AG10803 (cell line): ENCODE measurements at regions not wholly inside any gene's neighbourhood (a gene's known extent, or its start where the extent isn't known, plus 50 kb on each side); places are given as distances from the start of the nearest gene placed in this dataset.

Experiments
- DNase-seq: peaks from one replicate; pipeline ENCODE4 v3.0.0; 2010; ENCODE audit warnings: low read depth
- H3K4me3 ChIP-seq: 2 replicates; pipeline ENCODE4 v1.5.1; 2011; ENCODE audit warnings: mild to moderate bottlenecking, low read length, control low read depth
- TF ChIP-seq, protein P1 (sequence below): conservative IDR thresholded peaks from 2 replicates; pipeline ENCODE4 v1.5.1; 2011; ENCODE audit warnings: mild to moderate bottlenecking, low read length, control low read depth, inconsistent platforms

GRCh38 chr5:91495699-91496098 lies 112.6 kb upstream of the ARRDC3 start:
- no peak overlapping the region for H3K4me3 ChIP-seq
- DNase-seq, result no peak
- TF ChIP-seq, protein P1, sequence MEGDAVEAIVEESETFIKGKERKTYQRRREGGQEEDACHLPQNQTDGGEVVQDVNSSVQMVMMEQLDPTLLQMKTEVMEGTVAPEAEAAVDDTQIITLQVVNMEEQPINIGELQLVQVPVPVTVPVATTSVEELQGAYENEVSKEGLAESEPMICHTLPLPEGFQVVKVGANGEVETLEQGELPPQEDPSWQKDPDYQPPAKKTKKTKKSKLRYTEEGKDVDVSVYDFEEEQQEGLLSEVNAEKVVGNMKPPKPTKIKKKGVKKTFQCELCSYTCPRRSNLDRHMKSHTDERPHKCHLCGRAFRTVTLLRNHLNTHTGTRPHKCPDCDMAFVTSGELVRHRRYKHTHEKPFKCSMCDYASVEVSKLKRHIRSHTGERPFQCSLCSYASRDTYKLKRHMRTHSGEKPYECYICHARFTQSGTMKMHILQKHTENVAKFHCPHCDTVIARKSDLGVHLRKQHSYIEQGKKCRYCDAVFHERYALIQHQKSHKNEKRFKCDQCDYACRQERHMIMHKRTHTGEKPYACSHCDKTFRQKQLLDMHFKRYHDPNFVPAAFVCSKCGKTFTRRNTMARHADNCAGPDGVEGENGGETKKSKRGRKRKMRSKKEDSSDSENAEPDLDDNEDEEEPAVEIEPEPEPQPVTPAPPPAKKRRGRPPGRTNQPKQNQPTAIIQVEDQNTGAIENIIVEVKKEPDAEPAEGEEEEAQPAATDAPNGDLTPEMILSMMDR, result no peak

- DNase-seq, result no peak
- TF ChIP-seq, protein P1, result no peak
- H3K4me3 ChIP-seq, result no peak overlapping the region
These were observed 111.4 kb upstream of the ARRDC3 start for GRCh38 chr5:91494447-91494996.

GRCh38 chr5:91493086-91493485 lies 110.0 kb upstream of the ARRDC3 start:
- DNase-seq, result no peak
- TF ChIP-seq, protein P1, result no peak
- H3K4me3 ChIP-seq, result no peak overlapping the region

GRCh38 chr5:91491229-91491628 lies 108.1 kb upstream of the ARRDC3 start:
- no peak overlapping the region for H3K4me3 ChIP-seq
- DNase-seq, result no peak
- TF ChIP-seq, protein P1, result no peak

- no peak for DNase-seq
- TF ChIP-seq, protein P1, result no peak
- no peak overlapping the region for H3K4me3 ChIP-seq
These were observed 107.2 kb upstream of the ARRDC3 start for GRCh38 chr5:91490316-91490715.

- TF ChIP-seq, protein P1, result no peak
- no peak for DNase-seq
- H3K4me3 ChIP-seq, result no peak overlapping the region
These were observed 104.3 kb upstream of the ARRDC3 start for GRCh38 chr5:91487420-91487819.

GRCh38 chr5:91486638-91487037 lies 103.5 kb upstream of the ARRDC3 start:
- TF ChIP-seq, protein P1, result no peak
- no peak overlapping the region for H3K4me3 ChIP-seq
- peak; percentile 4 for DNase-seq
